Vagina (tissue), 2 donors: ENCODE measurements at regions not wholly inside any gene's neighbourhood (a gene's known extent, or its start where the extent isn't known, plus 50 kb on each side); places are given as distances from the start of the nearest gene placed in this dataset.

ENCODE experiments used
- DNase-seq, 2 donors: peaks; one replicate each; pipeline ENCODE4 v3.0.0-alpha.2; 2017; ENCODE audit errors: extremely low spot score in 2 of 2
- H3K27ac ChIP-seq: fragments of 200-600 bp; sonication (generic); one replicate; pipeline ENCODE4 v1.5.1; 2019
- H3K27me3 ChIP-seq: fragments of 200-600 bp; sonication (generic); one replicate; pipeline ENCODE4 v1.5.1; 2019
- H3K36me3 ChIP-seq, 2 donors: fragments of 200-600 bp; sonication (generic); one replicate each; pipeline ENCODE4 v1.5.1; 2017 to 2019
- H3K4me1 ChIP-seq: fragments of 200-600 bp; sonication (generic); one replicate; pipeline ENCODE4 v1.5.1; 2019
- H3K4me3 ChIP-seq, 2 donors: fragments of 200-600 bp; sonication (generic); 1 replicate in 1 of 2; 2 replicates in 1 of 2; pipeline ENCODE4 v1.5.1; 2016 to 2019
- H3K9me3 ChIP-seq: fragments of 200-600 bp; sonication (generic); one replicate; pipeline ENCODE4 v1.5.1; 2019
- POLR2A ChIP-seq, 2 donors: fragments of 450-650 bp; IDR thresholded peaks; one replicate each; pipeline ENCODE4 v1.6.1; 2017; ENCODE audit warnings: antibody characterized with exemption in 2 of 2, mild to moderate bottlenecking in 2 of 2, moderate library complexity in 2 of 2
- POLR2AphosphoS5 ChIP-seq, 2 donors: sonication (generic); formaldehyde crosslinking; IDR thresholded peaks; one replicate each; pipeline ENCODE4 v1.9.0; 2017; ENCODE audit warnings: antibody characterized with exemption in 2 of 2, mild to moderate bottlenecking in 2 of 2, low read depth in 1 of 2; ENCODE audit not compliant: insufficient read depth in 1 of 2
- intact Hi-C: fragments of 100-400 bp; cut with DNase I; formaldehyde crosslinking; loops from one replicate; pipeline ENCODE4 v1.15.1; 2023
- TF ChIP-seq, protein P1 (sequence below), 3 experiments: fragments of 450-650 bp in 2 of 3; fragments of 200-600 bp in 1 of 3; sonication (generic) in 1 of 3; IDR thresholded peaks; one replicate each; pipeline ENCODE4 v1.5.1; 2017 to 2019; ENCODE audit warnings: antibody characterized with exemption in 3 of 3, mild to moderate bottlenecking in 2 of 3, moderate library complexity in 2 of 3

DNA sequence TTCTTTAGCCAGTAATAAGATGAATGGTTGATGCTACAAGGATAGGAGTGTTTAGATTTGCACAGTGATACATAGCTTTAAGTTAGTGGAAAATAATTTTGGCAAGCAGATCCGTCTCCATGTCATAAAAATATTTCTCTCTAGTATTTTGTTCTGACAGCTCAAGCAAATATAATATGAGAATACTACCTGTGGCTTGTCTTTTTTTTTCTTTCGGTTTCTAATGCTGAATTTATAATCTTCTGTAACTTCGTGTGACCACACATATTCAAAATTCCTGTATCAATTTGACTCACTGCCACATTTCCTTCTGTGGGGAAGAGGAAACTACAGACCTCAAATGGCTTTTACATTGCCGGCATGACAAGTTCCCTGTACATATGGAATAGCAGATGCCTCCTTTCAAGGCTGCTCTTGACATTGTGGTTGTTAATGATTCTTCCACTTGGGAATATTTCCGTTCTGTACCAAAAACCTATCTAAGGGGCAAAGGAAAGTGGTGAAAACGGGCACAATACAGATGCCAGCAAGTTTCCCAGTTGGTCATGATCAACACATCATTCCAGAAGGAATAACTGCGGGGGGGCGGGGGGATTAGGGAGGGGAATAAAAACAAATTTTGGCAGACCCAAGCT lies 103.6 kb upstream of the CCDC91 start:
- Histone ChIP-seq H3K36me3 (no peaks in the 10 kb centered on the region), H3K9me3 (no peaks in the 10 kb centered on the region), H3K27me3 (no peaks in the 10 kb centered on the region), H3K4me3 (no peak overlapping the region), H3K4me1 (no peaks in the 10 kb centered on the region), H3K27ac (no peak overlapping the region)
- DNase-seq: no peak
- TF ChIP-seq, protein P1, sequence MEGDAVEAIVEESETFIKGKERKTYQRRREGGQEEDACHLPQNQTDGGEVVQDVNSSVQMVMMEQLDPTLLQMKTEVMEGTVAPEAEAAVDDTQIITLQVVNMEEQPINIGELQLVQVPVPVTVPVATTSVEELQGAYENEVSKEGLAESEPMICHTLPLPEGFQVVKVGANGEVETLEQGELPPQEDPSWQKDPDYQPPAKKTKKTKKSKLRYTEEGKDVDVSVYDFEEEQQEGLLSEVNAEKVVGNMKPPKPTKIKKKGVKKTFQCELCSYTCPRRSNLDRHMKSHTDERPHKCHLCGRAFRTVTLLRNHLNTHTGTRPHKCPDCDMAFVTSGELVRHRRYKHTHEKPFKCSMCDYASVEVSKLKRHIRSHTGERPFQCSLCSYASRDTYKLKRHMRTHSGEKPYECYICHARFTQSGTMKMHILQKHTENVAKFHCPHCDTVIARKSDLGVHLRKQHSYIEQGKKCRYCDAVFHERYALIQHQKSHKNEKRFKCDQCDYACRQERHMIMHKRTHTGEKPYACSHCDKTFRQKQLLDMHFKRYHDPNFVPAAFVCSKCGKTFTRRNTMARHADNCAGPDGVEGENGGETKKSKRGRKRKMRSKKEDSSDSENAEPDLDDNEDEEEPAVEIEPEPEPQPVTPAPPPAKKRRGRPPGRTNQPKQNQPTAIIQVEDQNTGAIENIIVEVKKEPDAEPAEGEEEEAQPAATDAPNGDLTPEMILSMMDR (IDR thresholded peaks at IDR 0.05): no peak
- TF ChIP-seq POLR2AphosphoS5 (IDR thresholded peaks at IDR 0.05; ENCODE audit: insufficient read depth in 1 of 2, low read depth in 1 of 2) (no peak), POLR2A (IDR thresholded peaks at IDR 0.05) (no peak)
- intact Hi-C loops: no loop called here

DNA sequence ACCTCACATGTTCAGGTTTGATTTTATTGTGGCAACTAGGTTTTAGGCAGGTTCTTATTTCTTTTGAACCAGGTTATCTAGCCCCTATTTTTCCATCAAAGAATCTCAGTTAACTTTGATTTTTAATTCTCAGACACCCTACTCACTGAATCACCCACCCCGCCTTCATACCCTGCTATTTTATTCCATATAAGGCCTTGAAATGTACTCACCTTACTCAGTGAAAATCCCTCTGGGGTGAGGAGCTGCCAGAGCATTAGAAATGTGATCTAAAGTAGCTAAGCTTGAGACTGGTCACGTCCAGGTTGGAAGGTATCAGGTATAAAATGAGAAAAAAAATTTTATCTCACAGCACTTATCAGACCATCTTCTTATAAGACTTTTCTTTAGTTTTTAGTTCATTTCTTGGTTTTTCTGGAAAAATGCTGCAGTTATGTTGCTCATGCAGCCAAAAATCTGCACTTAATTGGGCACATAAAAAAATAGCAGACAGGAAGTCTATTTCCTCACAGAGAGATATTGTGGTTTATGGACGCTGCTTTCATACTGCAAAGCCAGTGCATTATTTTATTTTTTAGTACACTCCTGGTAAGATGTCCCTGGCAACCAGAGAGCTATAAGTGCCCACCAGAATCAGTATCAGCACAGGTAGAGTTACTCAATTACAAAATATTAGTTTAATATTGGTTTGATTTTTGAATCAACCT lies 101.5 kb upstream of the CCDC91 start:
- Histone ChIP-seq H3K4me1 (no peaks in the 10 kb centered on the region), H3K27ac (no peak overlapping the region), H3K9me3 (no peaks in the 10 kb centered on the region), H3K27me3 (no peaks in the 10 kb centered on the region), H3K4me3 (no peak overlapping the region), H3K36me3 (no peaks in the 10 kb centered on the region)
- intact Hi-C loops: no loop called here
- DNase-seq: no peak
- no peak for TF ChIP-seq POLR2A (IDR thresholded peaks at IDR 0.05)
- TF ChIP-seq, protein P1 (IDR thresholded peaks at IDR 0.05): no peak
- TF ChIP-seq POLR2AphosphoS5 (IDR thresholded peaks at IDR 0.05; ENCODE audit: insufficient read depth in 1 of 2, low read depth in 1 of 2): no peak

DNA sequence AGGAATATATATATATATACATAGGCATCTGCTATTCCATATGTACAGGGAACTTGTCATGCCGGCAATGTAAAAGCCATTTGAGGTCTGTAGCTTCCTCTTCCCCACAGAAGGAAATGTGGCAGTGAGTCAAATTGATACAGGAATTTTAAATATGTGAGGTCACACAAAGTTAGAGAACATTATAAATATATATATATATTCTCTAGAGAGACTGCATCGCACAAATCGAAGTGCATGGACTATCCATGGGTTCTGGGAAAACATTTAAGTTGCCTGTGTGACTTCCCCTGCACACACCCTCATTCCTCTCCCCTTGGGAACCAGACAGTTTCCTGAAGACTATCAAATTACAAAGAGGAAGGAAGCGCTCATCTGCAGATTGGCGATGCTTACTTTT lies 100.9 kb upstream of the CCDC91 start:
- Histone ChIP-seq H3K36me3 (no peaks in the 10 kb centered on the region), H3K27ac (no peak overlapping the region), H3K4me1 (no peaks in the 10 kb centered on the region), H3K4me3 (no peak overlapping the region), H3K27me3 (no peaks in the 10 kb centered on the region), H3K9me3 (no peaks in the 10 kb centered on the region)
- no peak for DNase-seq
- TF ChIP-seq, protein P1 (IDR thresholded peaks at IDR 0.05): no peak
- TF ChIP-seq POLR2AphosphoS5 (IDR thresholded peaks at IDR 0.05; ENCODE audit: insufficient read depth in 1 of 2, low read depth in 1 of 2): no peak
- TF ChIP-seq POLR2A (IDR thresholded peaks at IDR 0.05): no peak
- intact Hi-C loops: no loop called here

DNA sequence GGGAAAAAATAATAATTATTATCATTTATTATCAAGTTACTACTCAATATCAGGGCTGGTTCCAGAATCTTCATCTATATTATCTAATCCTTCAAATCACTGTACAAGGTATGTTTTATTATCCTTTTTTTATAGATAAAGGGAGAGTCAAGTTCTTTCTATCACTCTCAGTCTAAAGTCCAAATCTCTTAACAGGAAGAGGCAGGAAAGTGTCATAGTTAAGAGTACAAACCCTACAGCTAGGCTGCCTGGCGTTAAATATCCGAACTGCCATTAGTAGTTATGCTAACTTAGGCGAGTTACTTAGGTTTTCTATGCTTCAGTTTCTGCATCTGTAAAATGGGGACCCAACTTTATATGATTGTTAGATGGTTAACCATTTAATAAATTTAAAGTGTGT lies 99.4 kb upstream of the CCDC91 start:
- Histone ChIP-seq H3K4me1 (no peaks in the 10 kb centered on the region), H3K36me3 (no peaks in the 10 kb centered on the region), H3K27ac (no peak overlapping the region), H3K4me3 (no peak overlapping the region), H3K9me3 (no peaks in the 10 kb centered on the region), H3K27me3 (no peaks in the 10 kb centered on the region)
- intact Hi-C loops: no loop called here
- TF ChIP-seq POLR2A (IDR thresholded peaks at IDR 0.05) (no peak), POLR2AphosphoS5 (IDR thresholded peaks at IDR 0.05; ENCODE audit: insufficient read depth in 1 of 2, low read depth in 1 of 2) (no peak)
- TF ChIP-seq, protein P1 (IDR thresholded peaks at IDR 0.05): no peak
- no peak for DNase-seq

DNA sequence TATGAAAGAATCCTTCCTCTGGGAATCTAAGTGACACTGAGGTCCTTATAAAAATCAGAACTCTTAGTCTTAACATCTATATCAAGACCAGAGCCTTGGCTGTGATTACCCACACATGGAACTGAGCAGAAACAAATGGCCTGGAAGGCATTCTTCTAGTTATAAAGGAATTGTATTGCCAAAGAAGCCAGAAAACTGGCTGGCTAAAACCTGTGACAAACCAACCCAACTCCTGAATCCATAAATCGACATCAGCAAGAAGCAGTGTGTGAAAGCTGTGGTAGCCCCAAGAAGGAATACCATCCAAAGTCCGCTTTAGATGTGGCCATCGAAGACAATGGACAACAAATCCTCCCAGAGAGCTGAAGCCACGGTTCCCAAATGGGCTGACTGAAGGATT lies 97.9 kb upstream of the CCDC91 start:
- H3K4me3 ChIP-seq: no peak overlapping the region
- no peaks in the 10 kb centered on the region for H3K9me3 ChIP-seq
- intact Hi-C loops: no loop called here

More for the DNA sequence above, 97.9 kb upstream of the CCDC91 start:
- no peak for DNase-seq
- Histone ChIP-seq H3K36me3 (no peaks in the 10 kb centered on the region), H3K27me3 (no peaks in the 10 kb centered on the region), H3K4me1 (no peaks in the 10 kb centered on the region), H3K27ac (no peak overlapping the region)
- TF ChIP-seq POLR2AphosphoS5 (IDR thresholded peaks at IDR 0.05; ENCODE audit: insufficient read depth in 1 of 2, low read depth in 1 of 2) (no peak), POLR2A (IDR thresholded peaks at IDR 0.05) (no peak)
- TF ChIP-seq, protein P1 (IDR thresholded peaks at IDR 0.05): no peak
